ENCODE measurements at regions not wholly inside any gene's neighbourhood (a gene's known extent, or its start where the extent isn't known, plus 50 kb on each side); places are given as distances from the start of the nearest gene placed in this dataset.

GRCh38 chr2:204159526-204159925, 223.0 kb downstream of the ICOS start:
- H3K4me2 ChIP-seq (ENCODE audit: control insufficient read depth, extremely low read depth, insufficient read depth, low read depth, low read length): no peak overlapping the region
- H3K4me1 ChIP-seq (ENCODE audit: control insufficient read depth, extremely low read depth, insufficient read depth, low read length): no peaks in the 10 kb centered on the region
- no peaks in the 10 kb centered on the region for H3K27me3 ChIP-seq (ENCODE audit: control insufficient read depth, extremely low read depth, insufficient read depth, low read length)
- H3K27ac ChIP-seq (ENCODE audit: control insufficient read depth, insufficient read depth, low read length): no peak overlapping the region
- H3K4me3 ChIP-seq (ENCODE audit: control insufficient read depth in 2 of 3, extremely low read depth in 1 of 3, insufficient read depth in 2 of 3, low read depth in 1 of 3, low read length in 3 of 3): no peak overlapping the region
- dilution Hi-C loops (cut with MboI; ENCODE audit: extremely low pct_ligation_motif_present, low sequenced_read_pairs): no loop called here
- TF ChIP-seq, protein P1, sequence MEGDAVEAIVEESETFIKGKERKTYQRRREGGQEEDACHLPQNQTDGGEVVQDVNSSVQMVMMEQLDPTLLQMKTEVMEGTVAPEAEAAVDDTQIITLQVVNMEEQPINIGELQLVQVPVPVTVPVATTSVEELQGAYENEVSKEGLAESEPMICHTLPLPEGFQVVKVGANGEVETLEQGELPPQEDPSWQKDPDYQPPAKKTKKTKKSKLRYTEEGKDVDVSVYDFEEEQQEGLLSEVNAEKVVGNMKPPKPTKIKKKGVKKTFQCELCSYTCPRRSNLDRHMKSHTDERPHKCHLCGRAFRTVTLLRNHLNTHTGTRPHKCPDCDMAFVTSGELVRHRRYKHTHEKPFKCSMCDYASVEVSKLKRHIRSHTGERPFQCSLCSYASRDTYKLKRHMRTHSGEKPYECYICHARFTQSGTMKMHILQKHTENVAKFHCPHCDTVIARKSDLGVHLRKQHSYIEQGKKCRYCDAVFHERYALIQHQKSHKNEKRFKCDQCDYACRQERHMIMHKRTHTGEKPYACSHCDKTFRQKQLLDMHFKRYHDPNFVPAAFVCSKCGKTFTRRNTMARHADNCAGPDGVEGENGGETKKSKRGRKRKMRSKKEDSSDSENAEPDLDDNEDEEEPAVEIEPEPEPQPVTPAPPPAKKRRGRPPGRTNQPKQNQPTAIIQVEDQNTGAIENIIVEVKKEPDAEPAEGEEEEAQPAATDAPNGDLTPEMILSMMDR (optimal IDR thresholded peaks at IDR 0.05 in 1 of 3, IDR thresholded peaks at IDR 0.05 in 1 of 3, conservative IDR thresholded peaks at IDR 0.05 in 1 of 3; ENCODE audit: extremely low read depth in 1 of 3, insufficient read depth in 2 of 3, low read length in 3 of 3): no peak
- TF ChIP-seq EZH2 (IDR thresholded peaks at IDR 0.05; ENCODE audit: low read length): no peak
- no peak for FAIRE-seq
- H3K9ac ChIP-seq (ENCODE audit: control insufficient read depth, extremely low read depth, insufficient read depth, low read length): no peak overlapping the region
- no peaks in the 10 kb centered on the region for H3K9me3 ChIP-seq (ENCODE audit: control insufficient read depth, low read depth, low read length)
- no peak for DNase-seq (ENCODE audit: low read depth, low spot score)
- no peaks in the 10 kb centered on the region for H3K79me2 ChIP-seq (ENCODE audit: control insufficient read depth, insufficient read depth, low read length)
- H3K9me1 ChIP-seq (ENCODE audit: control insufficient read depth, extremely low read depth, insufficient read depth, low read length): no peaks in the 10 kb centered on the region
- no peaks in the 10 kb centered on the region for H4K20me1 ChIP-seq (ENCODE audit: control insufficient read depth, extremely low read depth, insufficient read depth, low read length)
- H2AFZ ChIP-seq (ENCODE audit: control insufficient read depth, low read length): no peak overlapping the region
- no peaks in the 10 kb centered on the region for H3K36me3 ChIP-seq (ENCODE audit: control insufficient read depth in 2 of 2, extremely low read depth in 1 of 2, insufficient read depth in 2 of 2, low read length in 2 of 2)

- dilution Hi-C loops (cut with MboI; ENCODE audit: extremely low pct_ligation_motif_present, low sequenced_read_pairs): no loop called here
- Histone ChIP-seq H3K79me2 (ENCODE audit: control insufficient read depth, insufficient read depth, low read length) (no peaks in the 10 kb centered on the region), H3K4me1 (ENCODE audit: control insufficient read depth, extremely low read depth, insufficient read depth, low read length) (no peaks in the 10 kb centered on the region), H3K27ac (ENCODE audit: control insufficient read depth, insufficient read depth, low read length) (no peak overlapping the region), H3K4me3 (ENCODE audit: control insufficient read depth in 2 of 3, extremely low read depth in 1 of 3, insufficient read depth in 2 of 3, low read depth in 1 of 3, low read length in 3 of 3) (no peak overlapping the region), H3K9me1 (ENCODE audit: control insufficient read depth, extremely low read depth, insufficient read depth, low read length) (no peaks in the 10 kb centered on the region), H3K9me3 (ENCODE audit: control insufficient read depth, low read depth, low read length) (no peaks in the 10 kb centered on the region), H3K27me3 (ENCODE audit: control insufficient read depth, extremely low read depth, insufficient read depth, low read length) (no peaks in the 10 kb centered on the region), H2AFZ (ENCODE audit: control insufficient read depth, low read length) (no peak overlapping the region), H3K4me2 (ENCODE audit: control insufficient read depth, extremely low read depth, insufficient read depth, low read depth, low read length) (no peak overlapping the region), H3K36me3 (ENCODE audit: control insufficient read depth in 2 of 2, extremely low read depth in 1 of 2, insufficient read depth in 2 of 2, low read length in 2 of 2) (no peaks in the 10 kb centered on the region), H4K20me1 (ENCODE audit: control insufficient read depth, extremely low read depth, insufficient read depth, low read length) (no peaks in the 10 kb centered on the region), H3K9ac (ENCODE audit: control insufficient read depth, extremely low read depth, insufficient read depth, low read length) (no peak overlapping the region)
- DNase-seq (ENCODE audit: low read depth, low spot score) (no peak), FAIRE-seq (no peak)
- TF ChIP-seq, protein P1 (optimal IDR thresholded peaks at IDR 0.05 in 1 of 3, IDR thresholded peaks at IDR 0.05 in 1 of 3, conservative IDR thresholded peaks at IDR 0.05 in 1 of 3; ENCODE audit: extremely low read depth in 1 of 3, insufficient read depth in 2 of 3, low read length in 3 of 3): no peak
- TF ChIP-seq EZH2 (IDR thresholded peaks at IDR 0.05; ENCODE audit: low read length): no peak
Measured at GRCh38 chr2:204160989-204161388, 224.4 kb downstream of the ICOS start.

Measured in keratinocyte (primary cell).